ENCODE measurements at regions not wholly inside any gene's neighbourhood (a gene's known extent, or its start where the extent isn't known, plus 50 kb on each side); places are given as distances from the start of the nearest gene placed in this dataset.

GRCh38 chr17:34850023-34850422, 111.2 kb downstream of the CCT6B start:
- Histone ChIP-seq H3K27me3 (ENCODE audit: control insufficient read depth, insufficient read depth, low read length) (no peaks in the 10 kb centered on the region), H3K4me3 (ENCODE audit: low read length) (no peak overlapping the region)

GRCh38 chr17:34847938-34848337, 113.3 kb downstream of the CCT6B start:
- no peaks in the 10 kb centered on the region for H3K27me3 ChIP-seq (ENCODE audit: control insufficient read depth, insufficient read depth, low read length)
- no peaks in the 10 kb centered on the region for H3K9me3 ChIP-seq (ENCODE audit: control insufficient read depth, low read length)
- no peaks in the 10 kb centered on the region for H3K4me1 ChIP-seq (ENCODE audit: control insufficient read depth, insufficient read depth, low read length)
- no peak overlapping the region for H3K9ac ChIP-seq (ENCODE audit: low read length)
- no peaks in the 10 kb centered on the region for H3K36me3 ChIP-seq (ENCODE audit: control insufficient read depth, insufficient read depth, low read length)
- H3K4me3 ChIP-seq (ENCODE audit: low read length) = no peak overlapping the region

More at GRCh38 chr17:34850023-34850422, 111.2 kb downstream of the CCT6B start:
- Histone ChIP-seq H3K4me1 (ENCODE audit: control insufficient read depth, insufficient read depth, low read length) (no peaks in the 10 kb centered on the region), H3K9me3 (ENCODE audit: control insufficient read depth, low read length) (no peaks in the 10 kb centered on the region), H3K9ac (ENCODE audit: low read length) (no peak overlapping the region), H3K36me3 (ENCODE audit: control insufficient read depth, insufficient read depth, low read length) (no peaks in the 10 kb centered on the region)

- H3K27me3 ChIP-seq (ENCODE audit: control insufficient read depth, insufficient read depth, low read length) = no peaks in the 10 kb centered on the region
- no peaks in the 10 kb centered on the region for H3K9me3 ChIP-seq (ENCODE audit: control insufficient read depth, low read length)
- H3K36me3 ChIP-seq (ENCODE audit: control insufficient read depth, insufficient read depth, low read length) = no peaks in the 10 kb centered on the region
- H3K4me1 ChIP-seq (ENCODE audit: control insufficient read depth, insufficient read depth, low read length) = no peaks in the 10 kb centered on the region
- H3K4me3 ChIP-seq (ENCODE audit: low read length) = no peak overlapping the region
- no peak overlapping the region for H3K9ac ChIP-seq (ENCODE audit: low read length)
These were observed 116.0 kb downstream of the CCT6B start for GRCh38 chr17:34845296-34845695.

GRCh38 chr17:34843682-34844081, 117.6 kb downstream of the CCT6B start:
- Histone ChIP-seq H3K4me3 (ENCODE audit: low read length) (no peak overlapping the region), H3K36me3 (ENCODE audit: control insufficient read depth, insufficient read depth, low read length) (no peaks in the 10 kb centered on the region), H3K4me1 (ENCODE audit: control insufficient read depth, insufficient read depth, low read length) (no peaks in the 10 kb centered on the region), H3K9me3 (ENCODE audit: control insufficient read depth, low read length) (no peaks in the 10 kb centered on the region), H3K27me3 (ENCODE audit: control insufficient read depth, insufficient read depth, low read length) (no peaks in the 10 kb centered on the region), H3K9ac (ENCODE audit: low read length) (no peak overlapping the region)

- Histone ChIP-seq H3K36me3 (ENCODE audit: control insufficient read depth, insufficient read depth, low read length) (no peaks in the 10 kb centered on the region), H3K9me3 (ENCODE audit: control insufficient read depth, low read length) (no peaks in the 10 kb centered on the region), H3K9ac (ENCODE audit: low read length) (no peak overlapping the region), H3K4me3 (ENCODE audit: low read length) (no peak overlapping the region), H3K27me3 (ENCODE audit: control insufficient read depth, insufficient read depth, low read length) (no peaks in the 10 kb centered on the region), H3K4me1 (ENCODE audit: control insufficient read depth, insufficient read depth, low read length) (no peaks in the 10 kb centered on the region)
These were observed 119.0 kb downstream of the CCT6B start for GRCh38 chr17:34842235-34842634.

GRCh38 chr17:34841467-34841866, 119.8 kb downstream of the CCT6B start:
- Histone ChIP-seq H3K27me3 (ENCODE audit: control insufficient read depth, insufficient read depth, low read length) (no peaks in the 10 kb centered on the region), H3K4me3 (ENCODE audit: low read length) (no peak overlapping the region), H3K9ac (ENCODE audit: low read length) (no peak overlapping the region), H3K36me3 (ENCODE audit: control insufficient read depth, insufficient read depth, low read length) (no peaks in the 10 kb centered on the region), H3K4me1 (ENCODE audit: control insufficient read depth, insufficient read depth, low read length) (no peaks in the 10 kb centered on the region), H3K9me3 (ENCODE audit: control insufficient read depth, low read length) (no peaks in the 10 kb centered on the region)

- H3K4me3 ChIP-seq (ENCODE audit: low read length) = no peak overlapping the region
- H3K36me3 ChIP-seq (ENCODE audit: control insufficient read depth, insufficient read depth, low read length) = no peaks in the 10 kb centered on the region
- no peaks in the 10 kb centered on the region for H3K9me3 ChIP-seq (ENCODE audit: control insufficient read depth, low read length)
- H3K9ac ChIP-seq (ENCODE audit: low read length) = no peak overlapping the region
- H3K4me1 ChIP-seq (ENCODE audit: control insufficient read depth, insufficient read depth, low read length) = no peaks in the 10 kb centered on the region
- no peaks in the 10 kb centered on the region for H3K27me3 ChIP-seq (ENCODE audit: control insufficient read depth, insufficient read depth, low read length)
These were observed 120.5 kb downstream of the CCT6B start for GRCh38 chr17:34840750-34841149.

GRCh38 chr17:34837876-34838478, 123.3 kb downstream of the CCT6B start:
- Histone ChIP-seq H3K27me3 (ENCODE audit: control insufficient read depth, insufficient read depth, low read length) (no peaks in the 10 kb centered on the region), H3K9me3 (ENCODE audit: control insufficient read depth, low read length) (no peaks in the 10 kb centered on the region), H3K9ac (ENCODE audit: low read length) (no peak overlapping the region), H3K4me1 (ENCODE audit: control insufficient read depth, insufficient read depth, low read length) (no peaks in the 10 kb centered on the region), H3K4me3 (ENCODE audit: low read length) (no peak overlapping the region), H3K36me3 (ENCODE audit: control insufficient read depth, insufficient read depth, low read length) (no peaks in the 10 kb centered on the region)

- H3K36me3 ChIP-seq (ENCODE audit: control insufficient read depth, insufficient read depth, low read length) = no peaks in the 10 kb centered on the region
These were observed 128.9 kb downstream of the CCT6B start for GRCh38 chr17:34832376-34832775.

GRCh38 chr17:34827008-34827407, 134.3 kb downstream of the CCT6B start:
- H3K36me3 ChIP-seq (ENCODE audit: control insufficient read depth, insufficient read depth, low read length) = no peaks in the 10 kb centered on the region
- H3K4me3 ChIP-seq (ENCODE audit: low read length) = no peak overlapping the region
- H3K9ac ChIP-seq (ENCODE audit: low read length) = no peak overlapping the region
- no peaks in the 10 kb centered on the region for H3K9me3 ChIP-seq (ENCODE audit: control insufficient read depth, low read length)
- no peaks in the 10 kb centered on the region for H3K27me3 ChIP-seq (ENCODE audit: control insufficient read depth, insufficient read depth, low read length)
- H3K4me1 ChIP-seq (ENCODE audit: control insufficient read depth, insufficient read depth, low read length) = no peaks in the 10 kb centered on the region

More at GRCh38 chr17:34832376-34832775, 128.9 kb downstream of the CCT6B start:
- no peak overlapping the region for H3K9ac ChIP-seq (ENCODE audit: low read length)
- H3K4me3 ChIP-seq (ENCODE audit: low read length) = no peak overlapping the region
- H3K4me1 ChIP-seq (ENCODE audit: control insufficient read depth, insufficient read depth, low read length) = no peaks in the 10 kb centered on the region
- H3K27me3 ChIP-seq (ENCODE audit: control insufficient read depth, insufficient read depth, low read length) = no peaks in the 10 kb centered on the region
- no peaks in the 10 kb centered on the region for H3K9me3 ChIP-seq (ENCODE audit: control insufficient read depth, low read length)

GRCh38 chr17:34826332-34826731, 134.9 kb downstream of the CCT6B start:
- H3K4me3 ChIP-seq (ENCODE audit: low read length) = no peak overlapping the region
- H3K36me3 ChIP-seq (ENCODE audit: control insufficient read depth, insufficient read depth, low read length) = no peaks in the 10 kb centered on the region
- H3K4me1 ChIP-seq (ENCODE audit: control insufficient read depth, insufficient read depth, low read length) = no peaks in the 10 kb centered on the region
- no peak overlapping the region for H3K9ac ChIP-seq (ENCODE audit: low read length)
- H3K9me3 ChIP-seq (ENCODE audit: control insufficient read depth, low read length) = no peaks in the 10 kb centered on the region
- no peaks in the 10 kb centered on the region for H3K27me3 ChIP-seq (ENCODE audit: control insufficient read depth, insufficient read depth, low read length)

GRCh38 chr17:34825884-34826283, 135.4 kb downstream of the CCT6B start:
- Histone ChIP-seq H3K27me3 (ENCODE audit: control insufficient read depth, insufficient read depth, low read length) (no peaks in the 10 kb centered on the region), H3K36me3 (ENCODE audit: control insufficient read depth, insufficient read depth, low read length) (no peaks in the 10 kb centered on the region), H3K9me3 (ENCODE audit: control insufficient read depth, low read length) (no peaks in the 10 kb centered on the region), H3K4me3 (ENCODE audit: low read length) (no peak overlapping the region), H3K4me1 (ENCODE audit: control insufficient read depth, insufficient read depth, low read length) (no peaks in the 10 kb centered on the region), H3K9ac (ENCODE audit: low read length) (no peak overlapping the region)

- Histone ChIP-seq H3K4me3 (ENCODE audit: low read length) (no peak overlapping the region), H3K36me3 (ENCODE audit: control insufficient read depth, insufficient read depth, low read length) (no peaks in the 10 kb centered on the region), H3K27me3 (ENCODE audit: control insufficient read depth, insufficient read depth, low read length) (no peaks in the 10 kb centered on the region), H3K9ac (ENCODE audit: low read length) (no peak overlapping the region), H3K4me1 (ENCODE audit: control insufficient read depth, insufficient read depth, low read length) (no peaks in the 10 kb centered on the region), H3K9me3 (ENCODE audit: control insufficient read depth, low read length) (no peaks in the 10 kb centered on the region)
These were observed 136.2 kb downstream of the CCT6B start for GRCh38 chr17:34825102-34825501.

Data from mucosa of stomach (tissue), 1 donor.